Heart left ventricle (tissue), 16 donors: ENCODE measurements at regions not wholly inside any gene's neighbourhood (a gene's known extent, or its start where the extent isn't known, plus 50 kb on each side); places are given as distances from the start of the nearest gene placed in this dataset.

ENCODE experiments used
- ATAC-seq, 4 donors: fragments of 200-7000 bp; cut with Tn5 transposase; one replicate each; pipeline ENCODE4 v1.9.1; 2020 to 2022; ENCODE audit warnings: moderate library complexity in 4 of 4, mild to moderate bottlenecking in 3 of 4, moderate number of reproducible peaks in 1 of 4
- DNase-seq, 5 donors: peaks; one replicate each; pipeline ENCODE4 v3.0.0-alpha.2; 2020
- H3K27ac ChIP-seq, 12 donors: fragments of 200-600 bp; sonication (generic) in 4 of 12; one replicate each; pipeline versions ENCODE4 v1.5.0 to v1.8.0; 2016 to 2022; ENCODE audit warnings: mild to moderate bottlenecking in 2 of 12
- H3K27me3 ChIP-seq, 9 donors: fragments of 200-600 bp; sonication (generic) in 2 of 9; one replicate each; pipeline versions ENCODE4 v1.5.1 to v1.8.0; 2016 to 2022; ENCODE audit warnings: mild to moderate bottlenecking in 3 of 9
- H3K36me3 ChIP-seq, 9 donors: fragments of 200-600 bp; sonication (generic) in 2 of 9; one replicate each; pipeline versions ENCODE4 v1.5.0 to v1.8.0; 2018 to 2022; ENCODE audit warnings: mild to moderate bottlenecking in 2 of 9
- H3K4me1 ChIP-seq, 12 donors: fragments of 200-600 bp; sonication (generic) in 4 of 12; one replicate each; pipeline versions ENCODE4 v1.5.0 to v1.8.0; 2016 to 2022; ENCODE audit warnings: mild to moderate bottlenecking in 3 of 12
- H3K4me3 ChIP-seq, 12 donors: fragments of 200-600 bp; sonication (generic) in 4 of 12; one replicate each; pipeline versions ENCODE4 v1.5.0 to v1.8.0; 2017 to 2022; ENCODE audit warnings: mild to moderate bottlenecking in 9 of 12, moderate library complexity in 4 of 12
- H3K9me3 ChIP-seq, 12 donors: fragments of 200-600 bp; sonication (generic) in 4 of 12; one replicate each; pipeline versions ENCODE4 v1.5.0 to v1.8.0; 2016 to 2022; ENCODE audit warnings: mild to moderate bottlenecking in 1 of 12
- POLR2A ChIP-seq, 2 donors: fragments of 450-650 bp; IDR thresholded peaks; one replicate each; pipeline ENCODE4 v1.6.1; 2017; ENCODE audit warnings: antibody characterized with exemption in 2 of 2, mild to moderate bottlenecking in 2 of 2, moderate library complexity in 2 of 2
- WGBS, 4 donors: extraction: QIAGEN DNeasy Blood & Tissue Kit in 2 of 4; methylation state at CpG; one replicate each; pipeline versions ENCODE4 v1.1.5 to v1.1.7; 2013 to 2018; 5-methylcytosine and 5-hydroxymethylcytosine counted together
- intact Hi-C, 10 donors: fragments of 100-400 bp; cut with DNase I; formaldehyde crosslinking; loops; one replicate each; pipeline versions ENCODE4 v1.11.1 to v1.14.2; 2022
- TF ChIP-seq, protein P1 (sequence below), 12 donors: fragments of 200-600 bp; sonication (generic) in 4 of 12; IDR thresholded peaks; one replicate each; pipeline versions ENCODE4 v1.5.0 to v1.8.0; 2018 to 2022; ENCODE audit warnings: antibody characterized with exemption in 12 of 12, mild to moderate bottlenecking in 5 of 12
- donor health status: ischemic (EF 13 %, LVEDD 7.1; RV severe dilation, severe dysfunction).
- donor health status: healthy with polysubstance abuse.
- donor health status: DM: no; HTN: yes; CAD: no.
- donor health status: DM: no; HTN: no; CAD: no.
- donor health status: ischemic (EF 25% LVEDD 6.9; RV normal size, moderate dysfunction).
- donor health status: ischemic (EF 25% LVEDD 5.7; RV mildly dilated, moderate dysfunction).
- donor health status: healthy.
- donor health status: DM: yes; HTN: yes; CAD: no.
- donor health status: ischemic (EF 35%, LVEDD 5.7; RV mildly dilated, moderate dysfunction).
- donor health status: nonischemic (EF 11% LVEDD 7.7; RV severe dilation, severe dysfunction).
- donor health status: DM: yes; HTN: yes; CAD: no.
- donor health status: PGD.
- donor health status: ischemic (EF 29% LVEDD 5.4; RV normal size, mild dysfunction).
- donor health status: nonischemic (EF 23%, LVEDD 6.1; RV moderate dilation, normal function).

GRCh38 chr2:2846332-2847208, 515.5 kb upstream of the MYT1L start:
- Histone ChIP-seq H3K4me1 (peaks cover 0 to 19% (median 10%) of the 10 kb centered on the region in 12 donors), H3K27ac (peak overlapping the region in 5 of 12 donors; percentile 4 to 59 (median 54)), H3K9me3 (no peaks in the 10 kb centered on the region), H3K4me3 (no peak overlapping the region), H3K36me3 (no peaks in the 10 kb centered on the region), H3K27me3 (no peaks in the 10 kb centered on the region)
- ATAC-seq (peak; percentile 64 to 78 (median 72)), DNase-seq (peak in 4 of 5 donors; percentile 60 to 84 (median 64))
- intact Hi-C loops = loop anchor here in 2 of 10 donors (5.0 kb wide), 2 partner anchors 74 to 79 kb away; no protein-coding TSS in a partner anchor
- no peak for TF ChIP-seq POLR2A (IDR thresholded peaks at IDR 0.05)
- TF ChIP-seq, protein P1, sequence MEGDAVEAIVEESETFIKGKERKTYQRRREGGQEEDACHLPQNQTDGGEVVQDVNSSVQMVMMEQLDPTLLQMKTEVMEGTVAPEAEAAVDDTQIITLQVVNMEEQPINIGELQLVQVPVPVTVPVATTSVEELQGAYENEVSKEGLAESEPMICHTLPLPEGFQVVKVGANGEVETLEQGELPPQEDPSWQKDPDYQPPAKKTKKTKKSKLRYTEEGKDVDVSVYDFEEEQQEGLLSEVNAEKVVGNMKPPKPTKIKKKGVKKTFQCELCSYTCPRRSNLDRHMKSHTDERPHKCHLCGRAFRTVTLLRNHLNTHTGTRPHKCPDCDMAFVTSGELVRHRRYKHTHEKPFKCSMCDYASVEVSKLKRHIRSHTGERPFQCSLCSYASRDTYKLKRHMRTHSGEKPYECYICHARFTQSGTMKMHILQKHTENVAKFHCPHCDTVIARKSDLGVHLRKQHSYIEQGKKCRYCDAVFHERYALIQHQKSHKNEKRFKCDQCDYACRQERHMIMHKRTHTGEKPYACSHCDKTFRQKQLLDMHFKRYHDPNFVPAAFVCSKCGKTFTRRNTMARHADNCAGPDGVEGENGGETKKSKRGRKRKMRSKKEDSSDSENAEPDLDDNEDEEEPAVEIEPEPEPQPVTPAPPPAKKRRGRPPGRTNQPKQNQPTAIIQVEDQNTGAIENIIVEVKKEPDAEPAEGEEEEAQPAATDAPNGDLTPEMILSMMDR (IDR thresholded peaks at IDR 0.05) = peak in 1 of 12 donors; percentile 10
- 25 to 37% (median 26%) methylated on average over 16 to 17 of the region's 17 CpGs for WGBS, 4 donors

DNA sequence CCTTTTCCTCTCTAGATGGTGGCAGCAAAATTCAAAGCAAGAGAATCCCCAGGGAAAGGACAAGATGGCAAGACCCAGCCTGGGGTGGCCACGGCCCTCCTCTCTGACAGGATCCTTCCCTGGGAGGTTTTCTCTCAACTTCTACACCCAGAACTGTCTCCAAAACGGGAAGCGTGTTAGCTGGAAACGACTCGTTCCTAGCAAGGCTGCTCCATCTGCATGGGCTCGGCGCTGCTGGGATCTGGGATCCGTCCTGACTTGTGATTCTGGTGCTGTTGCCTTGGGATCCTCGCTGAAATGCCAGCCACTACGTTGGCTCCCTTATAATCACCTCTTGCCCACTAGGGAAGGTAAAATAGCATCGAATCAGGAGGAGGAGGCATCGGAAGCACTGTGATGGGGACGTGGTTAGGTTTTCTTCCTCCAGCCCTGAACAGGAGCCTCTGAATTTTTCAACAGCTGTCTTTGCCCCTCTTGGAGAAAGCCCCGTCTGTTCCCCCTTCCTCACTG, 514.8 kb upstream of the MYT1L start:
- TF ChIP-seq, protein P1 (IDR thresholded peaks at IDR 0.05) = no peak
- no peak for TF ChIP-seq POLR2A (IDR thresholded peaks at IDR 0.05)
- ATAC-seq (no peak), DNase-seq (no peak)
- H3K36me3 ChIP-seq = no peaks in the 10 kb centered on the region
- WGBS, 4 donors = 60 to 71% (median 67%) methylated on average over 14 of the region's 14 CpGs
- no peak overlapping the region for H3K4me3 ChIP-seq
- H3K9me3 ChIP-seq = no peaks in the 10 kb centered on the region
- intact Hi-C loops = loop anchor here in 2 of 10 donors (5.0 kb wide), 2 partner anchors 74 to 79 kb away; no protein-coding TSS in a partner anchor
- peak overlapping the region in 1 of 12 donors; percentile 59 for H3K27ac ChIP-seq
- H3K27me3 ChIP-seq = no peaks in the 10 kb centered on the region
- H3K4me1 ChIP-seq = peaks cover 0 to 19% (median 10%) of the 10 kb centered on the region in 12 donors

- 84 to 88% (median 85%) methylated on average over 11 of the region's 11 CpGs for WGBS, 4 donors
- Histone ChIP-seq H3K27me3 (no peaks in the 10 kb centered on the region), H3K9me3 (no peaks in the 10 kb centered on the region), H3K27ac (no peak overlapping the region), H3K4me1 (peaks cover 0 to 19% (median 10%) of the 10 kb centered on the region in 12 donors), H3K36me3 (no peaks in the 10 kb centered on the region), H3K4me3 (no peak overlapping the region)
- intact Hi-C loops = loop anchor here in 2 of 10 donors (5.0 kb wide), 2 partner anchors 73 to 78 kb away; no protein-coding TSS in a partner anchor
- TF ChIP-seq, protein P1 (IDR thresholded peaks at IDR 0.05) = no peak
- no peak for TF ChIP-seq POLR2A (IDR thresholded peaks at IDR 0.05)
- no peak for ATAC-seq
- DNase-seq = no peak
These were observed 514.2 kb upstream of the MYT1L start for GRCh38 chr2:2845267-2845666.

- no peak for ATAC-seq
- TF ChIP-seq, protein P1 (IDR thresholded peaks at IDR 0.05) = peak in 2 of 12 donors; percentile 6 to 9
- TF ChIP-seq POLR2A (IDR thresholded peaks at IDR 0.05) = no peak
- H3K27me3 ChIP-seq = no peaks in the 10 kb centered on the region
- H3K9me3 ChIP-seq = no peaks in the 10 kb centered on the region
- no peak overlapping the region for H3K27ac ChIP-seq
- DNase-seq = peak in 1 of 5 donors; percentile 7
- H3K36me3 ChIP-seq = no peaks in the 10 kb centered on the region
- whole genome bisulfite sequencing, 4 donors = 88 to 93% (median 91%) methylated on average over 11 of the region's 11 CpGs
- intact Hi-C loops = no loop called here
- no peak overlapping the region for H3K4me3 ChIP-seq
- peaks cover 0 to 25% (median 10%) of the 10 kb centered on the region in 12 donors for H3K4me1 ChIP-seq
These were observed 513.0 kb upstream of the MYT1L start for GRCh38 chr2:2843969-2844548.
